ENCODE measurements at regions not wholly inside any gene's neighbourhood (a gene's known extent, or its start where the extent isn't known, plus 50 kb on each side); places are given as distances from the start of the nearest gene placed in this dataset.

- TF ChIP-seq CTCF (IDR thresholded peaks at IDR 0.05 in 8 of 11, conservative IDR thresholded peaks at IDR 0.05 in 3 of 11) (no peak), POLR2AphosphoS5 (IDR thresholded peaks at IDR 0.05) (no peak)
Observed at GRCh38 chr17:69884846-69885245, 190.2 kb upstream of the KCNJ16 start.
